Gastrocnemius medialis (tissue), 4 donors: ENCODE measurements at regions not wholly inside any gene's neighbourhood (a gene's known extent, or its start where the extent isn't known, plus 50 kb on each side); places are given as distances from the start of the nearest gene placed in this dataset.

Experiments used
- ATAC-seq, 2 donors: fragments of 150-250 bp; one replicate each; pipeline ENCODE4 v1.9.1; 2016
- DNase-seq, 2 donors: peaks; one replicate each; pipeline ENCODE4 v3.0.0-alpha.2; 2019
- H3K27ac ChIP-seq, 4 donors: fragments of 200-600 bp; sonication (generic); 1 replicate in 1 of 4; 2 replicates in 3 of 4; pipeline ENCODE4 v1.5.1; 2016 to 2018; ENCODE audit warnings: mild to moderate bottlenecking in 2 of 4, moderate library complexity in 1 of 4
- H3K27me3 ChIP-seq, 3 donors: fragments of 200-600 bp; sonication (generic) in 2 of 3; 1 replicate in 1 of 3; 2 replicates in 2 of 3; pipeline versions ENCODE4 v1.5.1 to v1.6.0; 2016 to 2019; ENCODE audit warnings: mild to moderate bottlenecking in 1 of 3, moderate library complexity in 1 of 3
- H3K36me3 ChIP-seq, 2 donors: fragments of 200-600 bp; sonication (generic) in 1 of 2; one replicate each; pipeline ENCODE4 v1.5.1; 2017 to 2018
- H3K4me1 ChIP-seq, 2 donors: fragments of 200-600 bp; sonication (generic) in 1 of 2; one replicate each; pipeline ENCODE4 v1.5.1; 2016 to 2017; ENCODE audit warnings: mild to moderate bottlenecking in 2 of 2
- H3K4me3 ChIP-seq, 4 donors: fragments of 200-600 bp; sonication (generic) in 3 of 4; 1 replicate in 1 of 4; 2 replicates in 3 of 4; pipeline ENCODE4 v1.5.1; 2016 to 2019; ENCODE audit warnings: mild to moderate bottlenecking in 2 of 4
- H3K9me3 ChIP-seq, 3 donors: fragments of 200-600 bp; sonication (generic) in 2 of 3; 1 replicate in 1 of 3; 2 replicates in 2 of 3; pipeline ENCODE4 v1.5.1; 2016 to 2019
- CTCF ChIP-seq, 5 experiments: fragments of 450-650 bp in 3 of 5; fragments of 200-600 bp in 2 of 5; sonication (generic) in 2 of 5; IDR thresholded peaks in 4 of 5; conservative IDR thresholded peaks in 1 of 5; 1 replicate in 4 of 5; 2 replicates in 1 of 5; pipeline ENCODE4 v1.5.1; 2016 to 2019; ENCODE audit warnings: antibody characterized with exemption in 5 of 5, mild to moderate bottlenecking in 3 of 5, moderate library complexity in 3 of 5
- POLR2A ChIP-seq, 2 donors: fragments of 450-650 bp; IDR thresholded peaks; one replicate each; pipeline ENCODE4 v1.6.1; 2017; ENCODE audit warnings: antibody characterized with exemption in 2 of 2, mild to moderate bottlenecking in 2 of 2, moderate library complexity in 2 of 2
- in situ Hi-C, 4 donors: fragments of 200-750 bp; cut with MboI; loops; one replicate each; pipeline versions ENCODE4 v1.15.0 to v1.8.0; 2017; ENCODE audit warnings: low sequenced_read_pairs in 4 of 4
- intact Hi-C: fragments of 100-400 bp; cut with DNase I; formaldehyde crosslinking; loops from one replicate; pipeline ENCODE4 v1.15.1; 2023; ENCODE audit warnings: low total_unique reads

- Histone ChIP-seq H3K4me3 (no peak overlapping the region), H3K27me3 (peaks cover 0 to 2% (median 0%) of the 10 kb centered on the region in 3 donors), H3K36me3 (no peaks in the 10 kb centered on the region), H3K4me1 (no peaks in the 10 kb centered on the region), H3K27ac (no peak overlapping the region), H3K9me3 (no peaks in the 10 kb centered on the region)
- no peak for TF ChIP-seq POLR2A (IDR thresholded peaks at IDR 0.05)
- TF ChIP-seq CTCF (IDR thresholded peaks at IDR 0.05 in 4 of 5, conservative IDR thresholded peaks at IDR 0.05 in 1 of 5) = no peak
- ATAC-seq (no peak), DNase-seq (no peak)
- intact Hi-C loops = no loop called here
- in situ Hi-C loops = no loop called here
Measured at GRCh38 chr14:85334316-85334715, 195.6 kb upstream of the FLRT2 start.

- TF ChIP-seq CTCF (IDR thresholded peaks at IDR 0.05 in 4 of 5, conservative IDR thresholded peaks at IDR 0.05 in 1 of 5) (no peak), POLR2A (IDR thresholded peaks at IDR 0.05) (no peak)
- Histone ChIP-seq H3K27me3 (peaks cover 0 to 2% (median 0%) of the 10 kb centered on the region in 3 donors), H3K9me3 (no peaks in the 10 kb centered on the region), H3K27ac (no peak overlapping the region), H3K4me1 (no peaks in the 10 kb centered on the region), H3K4me3 (no peak overlapping the region), H3K36me3 (no peaks in the 10 kb centered on the region)
- ATAC-seq (no peak), DNase-seq (no peak)
- intact Hi-C loops = no loop called here
- in situ Hi-C loops = no loop called here
Measured at GRCh38 chr14:85336257-85336656, 193.7 kb upstream of the FLRT2 start.

- TF ChIP-seq POLR2A (IDR thresholded peaks at IDR 0.05) = no peak
- DNase-seq (no peak), ATAC-seq (no peak)
- H3K4me3 ChIP-seq = no peak overlapping the region
- H3K27ac ChIP-seq = no peak overlapping the region
- no peaks in the 10 kb centered on the region for H3K4me1 ChIP-seq
- no peaks in the 10 kb centered on the region for H3K36me3 ChIP-seq
- no peaks in the 10 kb centered on the region for H3K9me3 ChIP-seq
- in situ Hi-C loops (no loop called here), intact Hi-C loops (no loop called here)
- H3K27me3 ChIP-seq = peaks cover 0 to 2% (median 0%) of the 10 kb centered on the region in 3 donors
Measured at GRCh38 chr14:85336817-85337216, 193.1 kb upstream of the FLRT2 start.

GRCh38 chr14:85338895-85339294, 191.0 kb upstream of the FLRT2 start:
- Histone ChIP-seq H3K4me1 (peaks cover 0 to 3% of the 10 kb centered on the region in 2 donors), H3K27me3 (peaks cover 0 to 2% (median 0%) of the 10 kb centered on the region in 3 donors), H3K27ac (no peak overlapping the region), H3K9me3 (no peaks in the 10 kb centered on the region), H3K36me3 (no peaks in the 10 kb centered on the region), H3K4me3 (no peak overlapping the region)
- no peak for TF ChIP-seq POLR2A (IDR thresholded peaks at IDR 0.05)
- no peak for TF ChIP-seq CTCF (IDR thresholded peaks at IDR 0.05 in 4 of 5, conservative IDR thresholded peaks at IDR 0.05 in 1 of 5)
- no peak for ATAC-seq
- DNase-seq = no peak
- intact Hi-C loops = no loop called here
- in situ Hi-C loops = no loop called here

- Histone ChIP-seq H3K4me3 (no peak overlapping the region), H3K36me3 (no peaks in the 10 kb centered on the region), H3K4me1 (peaks cover 0 to 3% of the 10 kb centered on the region in 2 donors), H3K9me3 (no peaks in the 10 kb centered on the region), H3K27me3 (peaks cover 0 to 2% (median 0%) of the 10 kb centered on the region in 3 donors), H3K27ac (no peak overlapping the region)
- no peak for TF ChIP-seq POLR2A (IDR thresholded peaks at IDR 0.05)
- no peak for DNase-seq
- in situ Hi-C loops (no loop called here), intact Hi-C loops (no loop called here)
- peak in 1 of 2 donors; percentile 42 for ATAC-seq
Measured at GRCh38 chr14:85342858-85343607, 186.9 kb upstream of the FLRT2 start.
